HS-27A (cell line): ENCODE measurements at regions not wholly inside any gene's neighbourhood (a gene's known extent, or its start where the extent isn't known, plus 50 kb on each side); places are given as distances from the start of the nearest gene placed in this dataset.

Source experiments
- DNase-seq: peaks from one replicate; pipeline ENCODE4 v3.0.0-alpha.2; 2012; ENCODE audit warnings: low read depth, missing footprints

DNA sequence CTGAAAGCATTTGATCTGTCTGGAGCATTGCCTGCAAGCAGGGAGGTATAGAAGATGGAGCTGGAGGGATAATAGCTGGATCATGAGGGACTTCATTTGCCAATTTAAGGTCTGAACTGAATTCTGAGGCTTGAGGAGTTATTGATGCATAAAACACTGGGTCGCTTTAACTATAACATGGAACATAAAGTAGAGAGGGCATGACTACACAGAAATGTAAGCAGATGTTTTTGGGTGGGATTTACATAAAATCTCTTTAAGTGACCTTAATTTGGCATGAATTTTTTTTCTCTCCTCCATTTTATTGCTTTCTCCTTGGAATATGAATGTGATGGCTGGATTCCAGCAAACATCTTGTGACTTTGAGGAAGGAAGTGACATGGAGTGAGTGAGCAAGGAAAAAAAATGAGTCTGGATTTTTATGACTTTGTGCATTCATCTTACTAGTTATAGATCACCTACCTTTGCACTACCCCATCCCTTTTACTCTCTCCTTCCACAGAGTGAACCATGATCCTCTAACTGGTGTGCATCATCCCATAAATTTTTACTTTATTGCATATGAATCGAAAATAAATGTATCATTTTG lies 356.0 kb downstream of the DUSP6 start:
- no peak for DNase-seq

DNA sequence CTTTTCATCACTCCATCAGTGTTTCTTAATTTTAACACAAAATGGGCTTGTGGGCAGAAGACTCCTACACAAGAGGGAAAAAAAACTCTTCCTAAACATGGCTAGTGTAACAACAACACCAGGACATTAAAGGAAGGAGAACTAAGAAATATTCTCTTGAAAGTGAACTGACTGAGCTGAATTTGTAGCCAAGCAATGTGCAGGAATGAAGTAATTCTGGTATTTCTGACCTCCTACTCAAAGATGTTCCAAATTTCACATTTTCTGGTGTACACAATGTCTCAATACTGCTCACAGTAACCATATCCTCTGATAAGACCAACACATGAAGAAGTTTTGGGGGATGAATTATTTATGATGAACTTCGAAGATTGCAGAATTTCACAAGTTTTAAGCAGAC lies 357.3 kb downstream of the DUSP6 start:
- DNase-seq: no peak

DNA sequence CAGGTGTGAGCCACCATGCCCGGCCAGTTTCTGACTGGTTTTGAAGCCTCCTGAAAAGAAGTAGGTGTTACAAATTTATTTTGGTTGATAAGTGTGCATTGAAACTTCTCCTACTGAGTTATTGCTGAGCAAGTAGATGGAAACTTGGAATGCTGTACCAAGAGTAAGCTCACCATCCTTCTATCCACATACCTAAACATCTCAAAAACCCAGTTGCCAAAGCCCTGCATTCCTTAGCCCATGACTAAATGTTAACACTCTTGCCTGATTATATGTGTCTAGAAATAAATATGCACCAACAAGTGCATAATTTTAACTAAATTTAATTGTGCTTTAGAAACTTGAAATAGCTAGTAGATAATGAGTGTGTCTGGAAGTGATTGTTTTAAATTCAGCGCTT lies 357.8 kb downstream of the DUSP6 start:
- no peak for DNase-seq

DNA sequence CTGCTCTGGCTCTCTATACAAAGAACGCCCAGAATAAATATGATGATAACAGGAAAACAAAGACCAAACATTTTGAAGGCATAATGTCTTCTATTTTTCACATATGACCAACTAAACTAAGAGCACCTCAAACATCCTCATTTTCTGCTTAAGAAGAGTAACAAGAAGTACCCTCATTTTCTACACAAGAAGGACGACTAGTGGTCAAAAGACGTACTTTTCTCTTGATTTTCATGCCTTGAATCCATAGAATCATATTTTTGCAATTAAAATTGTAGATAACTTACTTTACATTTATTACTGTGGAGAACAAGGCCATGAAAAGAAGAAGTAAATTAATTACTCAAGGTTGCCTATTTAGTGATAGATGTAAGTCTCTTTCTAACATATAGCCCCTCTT lies 358.6 kb downstream of the DUSP6 start:
- peak; percentile 38 for DNase-seq

DNA sequence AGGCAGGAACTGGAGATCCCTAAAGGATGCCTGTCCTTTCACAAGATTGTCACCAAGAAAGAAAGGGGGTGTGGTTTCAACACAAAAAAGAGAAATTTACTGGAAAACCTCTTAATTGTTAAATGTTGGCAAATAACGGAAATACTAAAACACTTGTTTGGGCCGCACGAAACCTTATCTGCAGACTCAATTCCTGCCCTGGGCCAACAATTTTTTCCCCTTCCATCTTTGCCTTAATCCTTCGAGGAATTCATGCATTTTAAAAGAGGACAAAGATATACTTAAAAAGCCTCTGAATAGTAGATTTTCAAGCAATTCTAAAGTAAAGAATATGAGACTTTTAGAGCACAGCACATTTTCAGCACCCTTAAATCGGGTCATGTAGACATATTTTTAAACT lies 366.2 kb downstream of the DUSP6 start:
- DNase-seq: no peak

DNA sequence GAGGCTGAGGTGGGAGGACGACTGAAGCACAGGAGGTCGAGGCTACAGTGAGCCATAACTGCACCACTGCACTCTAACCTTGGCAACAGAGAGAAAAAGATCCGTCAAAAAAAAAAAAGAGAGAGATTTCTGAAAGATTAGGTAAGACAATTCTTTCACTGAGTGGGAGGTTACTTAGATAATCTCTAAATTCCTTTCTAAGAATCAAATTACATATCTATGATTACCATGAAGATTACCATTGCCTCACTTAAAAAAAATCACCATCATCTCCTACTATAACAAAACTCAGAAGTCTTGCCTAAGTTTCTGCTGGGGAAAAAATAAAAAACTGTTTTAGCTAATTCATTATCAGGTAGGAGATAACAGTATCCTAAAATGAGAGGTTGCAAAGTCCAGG lies 366.7 kb downstream of the DUSP6 start:
- no peak for DNase-seq

DNA sequence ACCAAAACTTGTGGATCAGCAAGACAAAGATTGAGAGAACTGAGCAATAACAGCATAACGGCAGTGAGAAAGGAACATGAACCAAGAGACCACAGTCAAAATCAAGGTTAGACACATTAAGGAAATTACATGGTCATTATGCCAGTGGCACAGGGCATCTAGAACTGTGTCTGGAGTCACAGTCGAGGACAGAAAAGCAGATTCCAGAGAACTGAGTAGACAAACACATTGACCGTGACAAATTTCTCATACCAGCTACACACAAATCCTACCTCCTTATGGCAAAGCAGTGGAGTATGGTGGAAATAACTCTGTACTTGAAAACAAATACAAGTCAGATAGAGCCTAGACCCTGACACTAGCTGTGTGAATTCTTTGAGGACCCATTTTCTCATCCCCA lies 367.3 kb downstream of the DUSP6 start:
- DNase-seq: no peak

DNA sequence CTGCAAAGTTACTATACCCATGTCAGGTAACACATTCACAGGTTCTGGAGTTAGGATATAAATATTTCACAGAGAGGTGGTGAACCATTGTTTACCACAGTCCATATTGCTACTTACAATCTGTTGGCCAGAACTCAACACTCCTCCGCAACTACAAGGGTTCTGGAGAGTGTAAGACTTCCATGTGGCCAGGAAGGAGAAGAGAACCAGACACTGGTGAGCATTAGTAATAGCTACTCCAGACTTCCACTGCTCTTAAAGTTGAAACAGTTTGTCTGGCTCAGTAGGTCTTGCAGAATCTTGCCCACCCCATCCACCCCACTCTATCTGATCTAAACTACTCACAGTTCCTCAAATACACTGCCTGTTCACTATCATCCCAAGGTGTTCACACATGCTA lies 369.6 kb downstream of the DUSP6 start:
- no peak for DNase-seq

DNA sequence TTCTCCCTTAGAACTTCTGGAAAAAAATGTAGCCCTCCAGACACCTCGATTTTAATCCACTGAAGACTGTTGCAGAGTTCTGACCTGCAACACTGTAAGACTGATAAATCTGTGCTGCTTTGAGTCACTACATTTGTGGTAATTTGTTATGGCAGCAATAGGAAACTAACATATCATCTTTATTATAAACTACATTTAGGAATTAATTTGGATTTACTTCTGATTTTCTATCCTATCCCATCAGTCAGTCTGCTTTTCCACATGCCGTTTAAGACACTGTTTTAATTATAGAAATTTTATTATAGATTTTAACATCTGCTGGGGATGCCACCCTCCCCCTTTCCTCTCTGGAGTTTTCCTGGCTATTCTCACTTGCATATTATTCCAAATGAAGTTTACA lies 375.2 kb downstream of the DUSP6 start:
- no peak for DNase-seq

DNA sequence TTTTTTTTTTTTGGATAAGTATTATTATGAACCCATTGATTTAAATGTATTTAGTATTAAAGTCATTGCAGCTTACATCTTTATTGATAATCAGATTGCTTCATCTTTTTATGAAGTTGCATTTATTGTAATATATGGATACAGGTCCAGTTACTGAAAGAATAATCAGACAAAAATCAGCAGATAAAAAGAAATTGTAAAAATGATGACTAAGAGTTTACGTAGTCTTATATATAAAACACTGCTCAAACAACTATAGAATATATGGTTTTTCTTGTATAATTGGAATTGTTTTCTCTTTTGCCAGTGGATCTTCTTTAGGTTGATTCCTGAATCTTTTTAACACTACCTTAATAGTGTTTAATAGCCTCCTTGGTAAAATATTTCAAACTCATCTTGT lies 378.3 kb downstream of the DUSP6 start:
- no peak for DNase-seq

DNA sequence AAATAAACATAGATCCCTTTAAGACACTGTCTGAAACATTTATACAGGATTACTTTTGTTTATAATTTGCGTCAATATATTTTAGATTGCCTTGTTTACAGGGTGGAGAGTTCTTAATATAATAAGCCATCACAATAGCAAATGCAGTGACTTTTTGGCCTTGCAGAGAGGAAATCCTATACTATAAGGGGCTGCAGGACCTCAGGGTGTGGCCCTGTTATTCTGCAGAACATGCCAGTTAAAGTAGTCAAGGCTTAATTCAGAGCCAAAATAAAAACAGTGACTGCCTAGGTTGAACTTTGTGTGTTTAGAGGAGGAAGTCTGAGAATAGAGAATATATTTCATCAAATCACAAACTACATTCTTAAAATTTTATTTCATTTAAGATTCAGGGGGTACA lies 381.6 kb downstream of the DUSP6 start:
- no peak for DNase-seq

DNA sequence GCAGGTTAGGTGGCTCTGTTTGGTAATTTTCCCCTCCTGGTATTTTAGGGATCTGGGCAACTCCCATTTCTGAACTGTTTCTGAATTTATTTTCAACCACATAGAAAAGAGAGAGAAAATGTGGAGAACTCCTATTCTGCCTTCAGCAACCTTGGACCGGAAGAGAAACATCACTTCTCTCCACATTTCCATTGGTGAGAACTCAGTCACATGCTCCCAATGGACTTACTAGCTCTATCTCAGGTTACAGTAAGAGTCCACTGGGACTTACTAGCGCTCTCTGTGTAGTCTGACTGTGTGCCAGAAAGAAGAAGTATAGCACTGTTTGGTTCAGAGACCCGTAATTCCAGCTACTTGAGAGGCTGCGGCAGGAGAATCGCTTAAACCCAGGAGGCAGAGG lies 383.2 kb downstream of the DUSP6 start:
- no peak for DNase-seq

DNA sequence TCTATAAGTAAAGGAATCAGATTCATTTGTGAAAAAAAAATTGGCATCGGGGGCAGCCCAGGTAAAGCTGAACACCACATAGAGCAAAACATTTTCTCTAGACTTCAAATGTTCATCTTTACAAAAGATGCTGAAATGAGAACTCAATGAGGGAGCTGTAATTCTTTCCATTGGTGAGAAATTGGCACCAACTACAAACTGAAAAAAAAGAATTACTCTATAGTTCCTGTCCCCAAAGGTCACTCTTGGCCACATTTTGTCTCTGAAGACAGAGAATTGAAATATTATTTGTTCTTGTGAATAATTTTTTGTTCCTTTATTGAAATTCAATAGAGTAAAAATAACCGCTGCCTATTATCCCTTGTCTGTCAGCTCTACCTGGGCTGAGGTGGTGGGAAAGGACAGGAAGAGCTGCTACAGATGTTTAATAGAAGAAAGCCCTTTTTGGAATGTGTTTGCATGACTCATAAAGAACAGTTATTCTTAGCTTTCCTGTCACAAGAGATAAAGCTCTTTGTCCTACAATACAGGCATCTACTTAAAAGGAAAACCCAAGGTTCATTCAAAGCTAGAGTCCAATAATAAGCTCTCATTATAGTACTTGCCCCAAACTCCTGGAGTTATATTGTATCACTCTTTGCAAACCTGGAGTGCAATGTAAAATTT lies 380.1 kb upstream of the KITLG start:
- no peak for DNase-seq

DNA sequence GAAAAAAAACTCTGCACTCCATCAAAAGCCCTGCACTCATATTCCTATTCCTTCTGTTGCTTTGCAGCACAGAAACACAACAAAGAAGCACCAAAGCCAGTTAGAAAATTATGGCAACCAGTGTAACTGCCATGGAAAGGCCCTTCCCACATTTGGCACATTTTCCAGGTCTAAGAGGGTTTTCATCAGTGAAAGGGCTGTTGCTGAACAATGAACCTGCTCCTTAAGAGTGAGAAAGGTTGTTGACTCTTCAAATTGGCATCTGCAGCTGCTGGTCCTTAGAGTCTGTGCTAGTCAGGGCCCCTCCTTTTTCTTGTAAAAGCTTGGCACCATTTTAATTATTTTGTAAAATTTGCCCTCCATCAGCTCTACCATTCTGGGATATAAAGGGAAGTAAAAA lies 378.7 kb upstream of the KITLG start:
- DNase-seq: no peak

DNA sequence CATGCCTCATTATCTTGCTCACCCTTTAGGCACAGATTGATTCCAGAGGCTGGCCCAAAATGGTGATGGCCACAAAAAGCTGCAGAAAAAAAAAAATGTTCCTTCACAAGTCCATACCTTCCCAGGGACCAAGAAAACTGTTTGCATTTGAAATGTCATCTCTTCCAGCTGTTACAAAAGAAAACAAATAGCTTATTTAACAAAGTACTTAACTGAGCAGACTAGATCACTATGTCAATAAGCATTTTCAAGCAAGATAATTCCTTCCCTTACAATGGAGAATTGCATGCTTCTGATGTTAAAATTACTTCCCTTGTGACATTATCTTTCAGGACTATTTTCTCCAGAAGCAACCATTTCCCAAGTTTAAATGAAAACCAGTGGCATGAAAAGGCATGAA lies 377.9 kb upstream of the KITLG start:
- DNase-seq: no peak

DNA sequence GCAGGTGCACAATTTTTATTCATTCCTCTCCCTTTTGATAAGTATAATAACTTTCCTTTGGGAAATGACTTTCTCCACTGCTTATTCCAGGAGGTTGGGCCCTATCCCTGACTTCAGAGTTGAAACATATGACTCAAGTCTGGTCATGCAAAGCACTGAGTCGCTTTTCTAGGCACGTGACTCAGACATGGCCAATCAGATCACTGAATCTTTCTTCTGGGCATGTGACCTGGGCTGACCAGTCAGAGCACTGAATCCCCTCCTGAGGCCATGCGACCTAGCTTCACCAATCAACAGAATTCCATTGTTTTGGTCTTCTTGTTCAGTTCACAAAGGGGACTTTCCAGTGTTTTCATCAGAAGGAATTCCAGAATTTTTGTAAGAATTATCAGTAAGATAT lies 377.1 kb upstream of the KITLG start:
- DNase-seq: no peak

DNA sequence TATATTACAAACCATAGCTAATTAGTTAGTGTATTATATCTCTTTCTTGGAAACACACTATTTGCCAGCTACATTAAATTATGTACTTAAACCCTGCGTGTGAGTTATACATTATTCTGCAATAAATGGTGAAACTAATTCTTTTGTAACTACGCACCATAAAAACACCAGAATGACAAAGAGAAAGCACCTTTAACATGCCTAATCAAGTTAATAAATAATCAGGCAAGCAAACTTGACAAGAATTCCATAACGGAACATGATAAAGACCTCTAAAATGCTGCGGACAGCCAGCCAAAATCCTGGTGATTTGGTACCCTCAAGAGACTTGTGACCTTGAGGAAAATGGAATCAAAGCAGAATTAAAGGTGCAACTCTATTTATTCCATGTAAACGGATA lies 375.3 kb upstream of the KITLG start:
- no peak for DNase-seq

DNA sequence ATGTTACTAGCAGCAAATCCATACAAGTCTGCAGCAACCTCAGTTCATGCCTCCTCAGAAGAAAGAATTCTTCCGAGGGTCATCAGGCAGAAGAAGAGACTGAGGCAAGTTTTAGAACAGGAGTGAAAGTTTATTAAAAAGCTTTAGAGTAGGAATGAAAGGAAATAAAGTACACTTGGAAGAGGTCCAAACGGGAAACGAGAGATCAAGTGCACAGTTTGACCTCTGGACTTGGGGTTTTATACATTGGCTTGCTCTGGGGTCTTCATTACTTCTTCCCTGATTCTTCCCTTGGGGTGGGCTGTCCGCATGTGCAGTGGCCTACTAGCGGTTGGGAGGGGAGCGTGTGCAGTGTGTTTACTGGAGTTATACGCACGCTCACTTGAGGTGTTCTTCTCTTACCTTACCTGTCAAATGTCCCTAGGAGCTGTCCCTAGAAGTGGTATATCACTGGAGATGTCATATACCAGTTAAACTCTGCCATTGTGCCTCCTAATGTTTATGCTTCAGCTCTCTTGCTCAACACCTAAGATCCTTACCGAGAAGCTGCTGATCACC lies 372.8 kb upstream of the KITLG start:
- DNase-seq: no peak

DNA sequence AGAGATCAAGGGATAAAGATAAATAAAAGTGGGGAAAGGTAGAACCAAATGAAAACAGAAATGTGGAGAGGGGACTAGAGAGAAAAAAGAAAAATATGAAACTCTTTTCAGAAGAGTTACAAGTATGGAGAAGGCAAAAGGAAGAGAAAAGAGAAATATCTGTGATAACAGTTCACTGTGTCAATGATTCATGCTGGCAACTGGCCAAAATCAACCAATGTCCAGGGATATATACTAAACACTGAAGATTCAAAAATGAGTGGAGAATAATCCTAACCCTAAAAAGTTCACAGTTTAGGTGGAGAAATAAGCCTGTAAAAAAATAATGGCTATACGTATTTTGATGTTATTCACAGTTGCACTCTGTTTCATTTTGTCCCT lies 372.3 kb upstream of the KITLG start:
- DNase-seq: peak; percentile 45

DNA sequence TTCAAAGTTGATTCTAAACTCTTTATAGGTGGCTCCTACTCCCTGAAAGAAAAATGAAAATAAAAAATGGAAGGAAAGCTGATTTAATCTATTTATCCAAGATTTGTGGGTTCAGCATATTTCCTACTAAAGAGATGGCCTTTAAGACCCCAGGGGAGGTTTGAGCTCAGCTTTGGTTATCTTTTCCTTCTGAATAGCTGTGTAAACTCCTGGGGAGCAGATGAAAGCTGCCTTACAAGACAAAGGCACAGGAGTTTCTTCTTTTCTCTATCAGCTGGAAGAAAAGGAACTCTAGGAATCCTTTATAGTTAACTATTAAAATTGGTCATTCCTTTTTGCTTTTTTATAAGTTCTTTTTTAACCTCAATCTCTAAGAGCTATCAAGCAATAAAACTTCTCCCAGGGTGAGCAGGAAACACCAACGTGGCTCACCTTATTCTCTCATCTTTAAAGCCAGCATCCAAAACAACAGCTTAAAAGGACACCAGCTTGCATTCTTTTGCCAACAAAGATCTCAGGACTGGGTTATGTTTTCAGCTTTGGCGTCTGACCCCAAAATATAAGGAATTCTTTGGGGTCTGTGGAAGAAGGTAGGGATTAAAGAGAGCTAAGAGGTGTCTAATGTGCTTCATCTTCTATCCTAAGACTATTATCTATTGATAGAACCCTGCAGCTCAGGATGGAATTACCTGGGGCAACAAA lies 371.7 kb upstream of the KITLG start:
- no peak for DNase-seq

DNA sequence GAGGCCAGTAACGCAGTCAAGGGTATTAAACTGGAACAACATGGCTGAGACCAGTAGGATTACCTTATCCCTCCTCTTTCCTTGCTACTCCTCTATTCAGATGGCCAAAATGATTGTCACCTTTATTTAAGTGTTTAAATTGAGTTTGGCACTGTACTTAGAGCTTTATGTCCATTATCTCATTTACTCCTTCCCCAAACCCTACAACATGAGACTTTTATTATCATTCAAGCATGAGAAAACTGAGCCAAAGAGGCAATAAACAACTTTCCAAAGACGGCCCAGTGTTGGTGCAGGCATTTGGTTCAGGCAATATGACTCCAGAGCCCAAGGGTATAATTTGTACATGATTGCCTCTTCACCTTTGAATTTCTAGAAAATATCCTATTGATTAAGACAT lies 370.9 kb upstream of the KITLG start:
- DNase-seq: no peak

DNA sequence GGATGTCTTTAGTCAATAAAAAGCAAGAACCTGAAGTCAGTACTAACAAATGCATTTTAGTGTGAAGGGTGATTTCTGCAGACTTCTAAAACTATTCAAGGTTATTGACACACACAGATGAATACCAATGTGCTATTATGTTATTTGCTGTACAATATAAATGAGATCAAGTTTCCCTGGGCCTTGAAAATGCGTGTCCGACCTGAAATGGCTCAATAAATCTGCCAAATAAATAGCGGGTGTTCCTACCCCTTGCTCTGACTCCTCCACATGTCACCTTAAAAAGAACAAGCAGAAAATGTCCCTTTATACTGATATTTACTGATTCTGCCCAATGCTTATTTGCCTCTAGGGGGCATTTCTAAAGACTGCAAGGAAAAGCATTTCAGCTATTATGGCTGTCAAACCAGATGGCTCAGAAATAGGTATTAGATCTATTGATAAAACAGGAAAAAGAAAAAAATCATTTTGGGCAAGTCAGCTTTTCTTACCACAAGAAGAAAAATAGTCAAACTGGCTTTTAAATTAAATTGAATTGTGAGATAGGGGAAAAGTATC lies 367.3 kb upstream of the KITLG start:
- DNase-seq: no peak

DNA sequence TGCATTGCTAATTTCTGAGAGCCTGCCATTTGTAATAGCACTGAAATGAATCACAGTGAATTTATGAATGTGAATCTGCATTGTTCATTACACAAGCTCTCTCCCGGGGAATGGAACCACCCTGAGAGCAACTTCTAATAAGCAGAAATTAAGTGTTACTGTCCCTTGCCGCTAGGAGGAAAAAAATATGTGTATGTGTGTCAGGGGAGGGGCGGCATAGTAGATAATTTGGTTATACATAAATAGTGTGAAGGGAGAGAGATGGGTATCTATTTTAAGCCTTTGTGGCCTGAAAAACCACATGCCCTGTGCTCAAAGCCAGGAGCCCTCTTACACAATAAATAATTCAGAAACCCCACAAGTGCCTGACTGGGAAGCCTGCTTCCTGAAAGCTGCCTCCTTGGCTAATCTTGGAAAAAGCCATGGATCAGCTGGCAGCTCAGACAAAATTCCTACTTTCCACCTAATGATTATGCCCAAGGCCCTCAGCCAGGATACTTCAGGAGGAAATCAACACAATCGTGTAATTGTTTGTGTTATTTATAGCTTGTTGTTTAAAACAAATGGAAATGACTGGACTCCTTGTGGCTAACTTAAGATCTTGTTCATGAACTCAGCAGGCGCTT lies 366.2 kb upstream of the KITLG start:
- DNase-seq: no peak
